Inflammatory macrophage (primary cell): ENCODE measurements at regions not wholly inside any gene's neighbourhood (a gene's known extent, or its start where the extent isn't known, plus 50 kb on each side); places are given as distances from the start of the nearest gene placed in this dataset.
"Not testable (repeated sequence)": the region's sequence is repeated elsewhere in the genome, so short reads cannot be mapped to it uniquely, and the experiment has no call there.

ENCODE experiments used
- DNase-seq, 2 donors: peaks; one replicate each; pipeline ENCODE4 v3.0.0-alpha.2; 2020 to 2022

DNA sequence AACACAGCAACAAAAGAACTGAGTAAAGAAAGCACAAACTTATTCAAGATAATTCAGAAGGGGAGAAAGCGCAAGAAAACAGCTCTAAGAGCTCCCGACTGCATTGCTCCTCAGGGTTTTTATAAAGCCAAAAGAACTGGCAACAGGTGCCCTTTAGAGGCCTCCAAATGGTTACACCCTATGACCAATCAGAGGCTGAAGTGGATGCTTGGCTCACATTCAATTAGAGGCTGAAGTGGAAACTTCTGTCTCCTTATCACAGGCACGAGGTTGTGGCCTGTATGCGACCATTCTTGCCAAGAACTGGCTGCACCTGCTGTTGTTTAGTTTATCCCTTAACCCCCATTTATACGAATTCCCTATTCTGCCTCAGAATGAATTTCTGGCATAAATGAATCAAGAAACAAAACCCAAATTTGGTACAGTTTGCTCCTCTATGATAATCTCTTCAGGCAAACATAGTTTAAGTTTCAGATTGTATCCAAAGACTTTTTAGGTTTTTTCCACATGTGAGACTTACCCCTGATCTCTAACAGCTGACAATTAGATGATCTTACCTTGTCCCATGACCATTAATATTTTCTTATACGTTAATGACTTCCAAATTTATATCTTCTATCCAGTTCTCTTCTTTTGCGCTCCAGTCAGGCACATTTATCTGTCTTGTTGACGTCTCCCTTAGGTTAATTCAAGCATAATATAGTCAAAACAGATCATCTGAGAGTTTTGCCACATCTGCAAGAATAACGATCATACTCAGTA is 504.8 kb downstream of the NXPH1 start:
- DNase-seq = no peak

DNA sequence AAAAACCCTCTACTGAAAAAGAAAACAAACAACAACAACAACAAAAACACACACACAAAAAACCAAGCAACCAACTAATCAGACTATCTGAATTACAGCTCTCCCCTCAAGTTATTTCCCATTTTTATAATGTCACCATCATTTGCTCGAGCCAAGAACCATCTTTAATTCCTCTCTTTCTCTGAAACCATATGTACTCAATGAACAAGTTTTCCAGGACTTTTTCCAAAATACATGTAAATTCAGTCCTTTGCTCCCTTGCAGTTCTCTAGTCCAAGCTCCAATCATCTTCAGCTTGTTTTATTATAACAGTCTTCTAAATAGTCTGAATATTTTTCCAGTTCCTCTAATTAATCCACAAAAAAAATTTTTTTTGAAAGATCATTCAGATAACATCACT is 506.0 kb downstream of the NXPH1 start:
- no peak for DNase-seq

DNA sequence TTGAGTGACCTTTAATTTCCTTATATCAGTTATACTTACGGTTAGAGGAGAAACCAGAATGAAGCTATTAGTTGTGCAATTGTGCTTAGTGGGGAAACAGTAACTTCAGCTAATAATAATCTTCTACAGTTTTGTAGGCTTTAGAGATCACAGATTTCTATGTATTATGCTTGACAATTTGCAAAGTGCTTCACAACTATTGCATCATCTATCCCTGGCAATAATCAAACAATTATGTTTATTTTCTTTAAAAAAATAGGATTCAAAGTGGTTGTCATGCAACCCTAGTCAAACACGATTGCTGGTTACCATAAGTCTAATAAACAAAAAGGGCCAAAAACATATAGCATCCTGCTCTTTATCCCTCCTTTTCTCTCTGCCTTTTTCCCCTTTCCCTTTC is 530.3 kb downstream of the NXPH1 start:
- DNase-seq = no peak

DNA sequence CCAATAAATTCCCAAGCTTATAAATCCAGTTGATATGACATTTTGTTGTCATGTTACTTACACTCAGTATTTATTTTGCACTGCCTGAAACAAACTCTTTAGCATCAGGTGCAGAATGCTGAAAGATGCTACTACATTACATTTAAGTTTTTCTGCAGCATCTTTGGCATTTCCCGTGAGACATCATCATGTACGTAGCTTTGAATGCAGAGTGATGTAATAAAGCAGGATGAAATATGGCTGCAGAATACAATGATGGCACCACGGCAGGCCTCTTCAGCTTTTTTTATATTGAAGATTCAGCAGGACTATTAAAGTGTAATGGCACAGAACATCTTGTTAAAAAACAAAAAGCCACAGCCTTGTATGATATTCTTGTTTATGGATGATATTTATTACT is 531.8 kb downstream of the NXPH1 start:
- no peak for DNase-seq

- DNase-seq = no peak
Measured at GRCh38 chr7:8973601-8974000, 540.2 kb downstream of the NXPH1 start.

GRCh38 chr7:8975681-8976080 is 542.3 kb downstream of the NXPH1 start:
- no peak for DNase-seq

DNA sequence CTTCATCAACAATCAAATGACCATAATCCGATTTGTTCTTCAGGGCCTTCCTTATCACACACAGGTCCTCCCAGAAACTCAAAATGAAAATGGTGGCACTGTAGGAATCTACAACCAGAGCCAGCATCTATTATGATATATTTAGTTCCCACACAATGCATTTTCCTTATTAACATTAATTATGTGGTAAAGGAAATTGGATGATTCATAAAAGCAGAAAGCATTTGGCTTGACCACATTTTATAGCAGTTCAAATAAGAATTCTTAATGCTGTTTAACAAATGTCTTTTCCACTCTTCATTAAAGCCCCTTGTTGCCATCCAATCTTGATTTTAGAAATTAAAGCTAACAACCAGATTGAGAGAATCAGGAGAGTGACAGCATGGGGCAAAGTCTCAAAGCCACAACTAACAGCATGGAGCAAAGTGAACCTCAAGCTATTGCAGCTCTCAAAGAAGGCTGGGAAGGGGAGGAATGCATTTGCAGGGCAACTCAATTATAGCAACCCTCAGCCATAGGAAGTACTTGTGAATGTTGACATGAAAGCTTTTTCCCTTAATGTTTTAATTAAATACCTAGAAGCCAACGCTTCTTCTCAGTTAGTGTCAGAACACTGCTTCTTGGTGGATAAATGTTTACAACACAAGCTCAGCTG is 549.1 kb downstream of the NXPH1 start:
- DNase-seq = no peak

DNA sequence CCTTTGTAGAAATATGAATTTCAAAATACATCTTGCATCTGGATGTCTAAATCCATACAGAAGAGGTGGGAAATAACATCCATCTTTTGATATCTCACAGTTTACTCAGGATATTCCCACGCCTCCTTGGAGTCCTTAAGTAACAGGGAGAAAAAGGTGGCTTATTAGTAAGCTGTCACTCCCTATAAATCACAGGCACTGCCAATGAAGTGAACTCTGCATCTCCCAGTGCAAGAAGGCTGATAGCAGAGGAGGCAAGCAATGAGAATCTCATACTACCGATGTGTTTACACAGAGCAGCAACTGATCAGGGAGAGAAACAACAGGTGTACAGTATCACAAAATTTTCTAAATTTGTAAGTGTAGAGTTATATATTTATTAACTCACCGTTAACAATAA is 551.8 kb downstream of the NXPH1 start:
- DNase-seq = no peak

DNA sequence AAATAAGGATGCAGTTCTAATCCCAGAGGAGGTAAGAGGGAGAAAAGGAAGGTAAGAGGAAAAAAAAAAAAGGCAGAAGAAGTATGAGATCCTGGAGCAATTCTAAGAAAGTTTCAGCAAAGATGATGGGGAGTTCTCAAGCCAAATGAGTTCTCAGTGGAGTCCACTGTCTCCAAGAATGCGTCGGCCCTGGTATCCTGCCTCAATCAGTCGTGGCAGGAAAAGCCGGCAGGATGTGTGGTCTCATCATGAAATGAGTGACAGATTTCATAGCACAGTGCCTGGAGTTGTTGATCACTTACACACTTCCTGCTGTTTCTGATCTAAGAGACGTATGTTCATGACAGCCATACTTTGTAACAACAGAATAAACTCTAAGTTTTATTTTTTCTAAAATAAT is 554.9 kb downstream of the NXPH1 start:
- no peak for DNase-seq

GRCh38 chr7:8991159-8991558 is 557.8 kb downstream of the NXPH1 start:
- no peak for DNase-seq

GRCh38 chr7:8998762-8999161 is 565.4 kb downstream of the NXPH1 start:
- DNase-seq = no peak

- DNase-seq = no peak
Measured at GRCh38 chr7:9013940-9014339, 580.5 kb downstream of the NXPH1 start.

DNA sequence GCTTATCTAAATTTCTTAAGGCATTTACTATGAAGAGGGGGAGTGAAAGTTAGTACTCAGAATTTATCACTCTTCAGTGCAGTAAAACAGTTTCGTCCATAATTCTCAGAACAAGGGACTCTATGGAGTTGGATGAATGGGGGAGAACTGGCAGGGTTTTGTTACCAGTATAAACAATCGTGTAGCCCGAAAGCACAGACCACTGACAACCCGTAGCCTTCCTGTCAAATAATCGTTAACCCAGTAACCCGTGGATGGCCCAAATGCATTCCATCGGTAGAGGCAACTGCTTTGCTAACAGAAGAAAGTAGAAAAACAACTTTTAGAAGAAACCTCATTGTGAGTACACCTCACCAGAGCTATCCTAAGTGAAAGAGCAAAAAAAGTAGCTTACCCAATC is 583.9 kb downstream of the NXPH1 start:
- DNase-seq = no peak

GRCh38 chr7:9022456-9022855 is 589.0 kb downstream of the NXPH1 start:
- no peak for DNase-seq

- no peak for DNase-seq
Measured at GRCh38 chr7:9023675-9024294, 590.4 kb downstream of the NXPH1 start.

DNA sequence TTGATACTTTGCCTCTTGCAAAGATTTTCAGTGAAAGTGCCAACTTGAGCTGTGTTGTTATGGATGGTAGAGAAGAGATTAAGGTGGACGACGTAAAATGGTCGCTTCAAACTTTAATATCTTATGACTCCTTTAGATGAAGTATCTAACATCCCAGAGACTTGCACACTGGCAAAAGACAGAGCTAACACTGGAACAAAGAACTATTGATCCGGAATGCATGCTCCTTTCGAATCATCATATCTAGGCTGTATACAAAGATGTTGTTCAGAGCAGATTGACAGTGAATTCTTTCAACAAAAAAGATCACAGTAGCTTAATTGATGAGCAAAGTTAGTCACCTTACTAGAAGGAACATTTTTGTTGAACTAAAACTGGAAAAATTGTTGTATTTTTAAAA is 592.7 kb downstream of the NXPH1 start:
- no peak for DNase-seq

- DNase-seq = no peak
Measured at GRCh38 chr7:9028012-9028411, 594.6 kb downstream of the NXPH1 start.

GRCh38 chr7:9029681-9030530 is 596.5 kb downstream of the NXPH1 start:
- DNase-seq = no peak

GRCh38 chr7:9030976-9031375 is 597.6 kb downstream of the NXPH1 start:
- no peak for DNase-seq

DNA sequence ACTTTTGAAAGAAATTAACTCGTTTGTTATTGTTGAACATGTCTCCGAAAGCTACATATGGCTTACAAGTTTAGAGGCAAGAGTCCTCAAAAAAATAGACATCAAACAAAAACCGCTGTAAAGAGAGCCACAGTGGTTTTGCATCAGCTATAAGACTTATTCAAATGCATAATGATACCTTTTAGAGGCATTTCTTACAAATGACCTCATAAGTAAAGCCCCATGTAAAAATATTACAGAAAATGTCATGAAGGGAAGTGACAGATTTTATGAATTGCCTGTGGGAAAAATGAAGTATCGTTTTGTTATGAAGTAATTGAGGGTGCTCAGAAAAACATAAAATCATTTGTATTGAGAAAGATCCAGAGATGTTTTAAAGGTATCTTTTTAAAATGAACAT is 598.0 kb downstream of the NXPH1 start:
- no peak for DNase-seq

- DNase-seq = no peak
Measured at GRCh38 chr7:9036080-9036479, 602.7 kb downstream of the NXPH1 start.

GRCh38 chr7:9071160-9071762 is 637.9 kb downstream of the NXPH1 start:
- DNase-seq = no peak

- DNase-seq = not testable (repeated sequence)
Measured at GRCh38 chr7:9075774-9076173, 642.4 kb downstream of the NXPH1 start.
